HEK293T (cell line): ENCODE measurements at regions not wholly inside any gene's neighbourhood (a gene's known extent, or its start where the extent isn't known, plus 50 kb on each side); places are given as distances from the start of the nearest gene placed in this dataset.

Source experiments
- CTCF ChIA-PET: fragments of 350-600 bp; formaldehyde crosslinking; extraction: SDS; loops from one replicate; lab custom pipeline; 2021; ENCODE audit warnings: antibody characterized with exemption, inconsistent platforms; lab: Yijun Ruan, JAX
- POLR2A ChIA-PET: fragments of 350-600 bp; formaldehyde crosslinking; extraction: SDS; loops from one replicate; lab custom pipeline; 2020; ENCODE audit warnings: antibody characterized with exemption, inconsistent platforms; lab: Yijun Ruan, JAX
- DNase-seq: peaks from one replicate; pipeline ENCODE4 v3.0.0; 2012; ENCODE audit warnings: mixed read lengths; ENCODE audit errors: extremely low spot score
- ARNT ChIP-seq: fragments of 450-650 bp; IDR thresholded peaks from 2 replicates; pipeline ENCODE4 v1.6.1; 2017; ENCODE audit warnings: mild to moderate bottlenecking
- BHLHE40 ChIP-seq: fragments of 450-650 bp; IDR thresholded peaks from 2 replicates; pipeline ENCODE4 v1.6.1; 2016; ENCODE audit warnings: mild to moderate bottlenecking, moderate library complexity, borderline replicate concordance
- CTBP1 ChIP-seq: fragments of 450-650 bp; IDR thresholded peaks from 2 replicates; pipeline ENCODE4 v1.6.1; 2016; ENCODE audit warnings: borderline replicate concordance
- ELF4 ChIP-seq: fragments of 450-650 bp; IDR thresholded peaks from 2 replicates; pipeline ENCODE4 v1.6.1; 2017; ENCODE audit warnings: antibody characterized with exemption
- FOXA1 ChIP-seq: fragments of 450-650 bp; IDR thresholded peaks from 2 replicates; pipeline ENCODE4 v1.6.1; 2016; ENCODE audit warnings: mild to moderate bottlenecking
- FOXK2 ChIP-seq: fragments of 450-650 bp; IDR thresholded peaks from 2 replicates; pipeline ENCODE4 v1.6.1; 2016; ENCODE audit warnings: mild to moderate bottlenecking
- FOXM1 ChIP-seq: fragments of 450-650 bp; IDR thresholded peaks from 2 replicates; pipeline ENCODE4 v1.6.1; 2017; ENCODE audit warnings: mild to moderate bottlenecking, borderline replicate concordance
- HDGF ChIP-seq: fragments of 450-650 bp; IDR thresholded peaks from 2 replicates; pipeline ENCODE4 v1.6.1; 2017; ENCODE audit warnings: antibody characterized with exemption, borderline replicate concordance
- L3MBTL2 ChIP-seq: fragments of 450-650 bp; conservative IDR thresholded peaks from 2 replicates; pipeline ENCODE4 v1.6.1; 2016; ENCODE audit warnings: mild to moderate bottlenecking
- LEF1 ChIP-seq: fragments of 450-650 bp; IDR thresholded peaks from 2 replicates; pipeline ENCODE4 v1.6.1; 2017; ENCODE audit warnings: mild to moderate bottlenecking, borderline replicate concordance
- NFRKB ChIP-seq: fragments of 450-650 bp; IDR thresholded peaks from 2 replicates; pipeline ENCODE4 v1.6.1; 2016; ENCODE audit warnings: mild to moderate bottlenecking, moderate library complexity
- SP1 ChIP-seq: fragments of 450-650 bp; IDR thresholded peaks from 2 replicates; pipeline ENCODE4 v1.6.1; 2017
- SUZ12 ChIP-seq: fragments of 450-650 bp; IDR thresholded peaks from 2 replicates; pipeline ENCODE4 v1.6.1; 2016; ENCODE audit warnings: mild to moderate bottlenecking
- TARDBP ChIP-seq: fragments of 450-650 bp; IDR thresholded peaks from 2 replicates; pipeline ENCODE4 v1.6.1; 2016
- ZNF384 ChIP-seq: fragments of 450-650 bp; IDR thresholded peaks from 2 replicates; pipeline ENCODE4 v1.6.1; 2016
- TF ChIP-seq, protein P1 (sequence below): fragments of 450-650 bp; IDR thresholded peaks from 2 replicates; pipeline ENCODE4 v1.6.1; 2016

DNA sequence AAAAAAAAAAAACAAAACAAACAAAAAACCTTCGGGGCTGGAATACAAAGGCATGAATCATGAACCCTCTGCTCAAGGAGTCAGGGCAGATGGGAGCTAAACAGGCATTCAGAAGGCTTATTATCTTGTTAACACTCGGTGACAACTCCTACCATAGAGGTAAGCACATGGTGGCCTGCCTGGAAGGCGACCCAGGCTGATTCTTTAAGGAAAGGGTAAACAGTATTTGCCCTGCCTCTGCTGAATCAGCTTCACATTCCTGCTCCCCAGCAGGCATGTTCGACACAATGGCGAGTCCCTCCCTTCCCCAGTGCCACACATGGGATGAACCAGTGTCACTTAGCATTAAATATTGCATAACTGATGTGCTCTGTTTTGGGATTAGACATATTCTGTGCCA lies 191.9 kb downstream of the ARL4C start:
- ChIA-PET POLR2A (no interaction called here), CTCF (interaction anchor here (1.4 kb wide), 1 partner anchor 16 kb away, joined by 7 read pairs; no protein-coding TSS in a partner anchor)
- TF ChIP-seq, protein P1, sequence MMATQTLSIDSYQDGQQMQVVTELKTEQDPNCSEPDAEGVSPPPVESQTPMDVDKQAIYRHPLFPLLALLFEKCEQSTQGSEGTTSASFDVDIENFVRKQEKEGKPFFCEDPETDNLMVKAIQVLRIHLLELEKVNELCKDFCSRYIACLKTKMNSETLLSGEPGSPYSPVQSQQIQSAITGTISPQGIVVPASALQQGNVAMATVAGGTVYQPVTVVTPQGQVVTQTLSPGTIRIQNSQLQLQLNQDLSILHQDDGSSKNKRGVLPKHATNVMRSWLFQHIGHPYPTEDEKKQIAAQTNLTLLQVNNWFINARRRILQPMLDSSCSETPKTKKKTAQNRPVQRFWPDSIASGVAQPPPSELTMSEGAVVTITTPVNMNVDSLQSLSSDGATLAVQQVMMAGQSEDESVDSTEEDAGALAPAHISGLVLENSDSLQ: no peak
- no peak for TF ChIP-seq ELF4
- no peak for DNase-seq

GRCh38 chr2:234302664-234302991 lies 194.3 kb downstream of the ARL4C start:
- ChIA-PET POLR2A (no interaction called here), CTCF (no interaction called here)
- DNase-seq: no peak
- TF ChIP-seq L3MBTL2: no peak
- TF ChIP-seq FOXK2: no peak
- no peak for TF ChIP-seq NFRKB
- no peak for TF ChIP-seq SP1
- TF ChIP-seq LEF1: no peak
- TF ChIP-seq FOXM1: no peak
- TF ChIP-seq CTBP1: no peak

- DNase-seq: no peak
- TF ChIP-seq FOXK2 (no peak), HDGF (no peak), ELF4 (no peak), SUZ12 (no peak), NFRKB (no peak), FOXM1 (no peak), TARDBP (no peak), FOXA1 (no peak), ZNF384 (no peak), ARNT (no peak), LEF1 (no peak), BHLHE40 (no peak), SP1 (no peak), L3MBTL2 (no peak), CTBP1 (no peak)
- TF ChIP-seq, protein P1: no peak
- ChIA-PET CTCF (no interaction called here), POLR2A (no interaction called here)
These were observed 195.7 kb downstream of the ARL4C start for GRCh38 chr2:234300932-234301823.

- ChIA-PET CTCF (interaction anchor here (1.3 kb wide), 1 partner anchor 11 kb away, joined by 8 read pairs; no protein-coding TSS in a partner anchor), POLR2A (no interaction called here)
- no peak for TF ChIP-seq SUZ12
- no peak for DNase-seq
These were observed 196.4 kb downstream of the ARL4C start for GRCh38 chr2:234300391-234300925.

DNA sequence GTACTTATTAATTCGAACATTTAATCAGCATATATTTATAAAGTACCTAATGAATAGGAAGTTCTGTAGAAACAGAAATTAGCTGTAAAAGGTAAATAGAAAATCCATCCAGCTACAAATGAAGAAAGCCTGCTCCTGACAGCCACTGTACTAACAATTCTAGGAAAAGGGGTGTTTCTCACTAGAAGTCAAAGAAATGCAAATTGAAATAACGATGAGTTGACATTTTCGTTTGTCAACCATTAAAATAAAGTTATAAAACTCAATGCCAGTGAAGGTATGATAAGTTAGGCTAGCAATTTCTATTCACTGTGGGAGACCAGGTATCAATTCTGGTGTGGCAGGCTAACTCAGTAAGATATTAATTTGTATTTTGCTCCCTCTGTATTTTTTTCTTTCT lies 198.0 kb downstream of the ARL4C start:
- POLR2A ChIA-PET: no interaction called here
- DNase-seq: no peak
- TF ChIP-seq FOXM1: no peak
- TF ChIP-seq CTBP1: no peak
- TF ChIP-seq ZNF384: no peak
- TF ChIP-seq LEF1: no peak
- CTCF ChIA-PET: interaction anchor here (0.8 kb wide), 1 partner anchor 35 kb away, joined by 3 read pairs; no protein-coding TSS in a partner anchor

DNA sequence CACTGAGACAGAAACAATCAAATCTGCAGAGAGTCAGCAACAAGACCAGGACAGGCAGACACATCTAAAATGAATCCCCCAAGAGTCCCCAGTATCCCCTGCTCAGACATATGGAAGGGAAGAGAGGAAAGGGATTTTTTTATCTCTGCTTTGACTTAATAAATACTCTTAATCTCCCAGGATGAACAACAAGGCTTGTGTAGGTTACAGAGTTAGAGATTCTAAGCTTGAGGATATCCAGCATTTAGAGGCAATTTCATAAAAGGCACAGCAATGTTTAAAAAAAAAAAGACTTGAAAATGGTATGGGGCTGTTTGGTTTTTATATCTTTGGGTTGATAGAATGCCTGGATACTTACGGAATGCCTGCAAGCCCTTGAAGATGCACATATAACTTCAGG lies 199.9 kb downstream of the ARL4C start:
- ChIA-PET CTCF (no interaction called here), POLR2A (no interaction called here)
- no peak for TF ChIP-seq L3MBTL2
- TF ChIP-seq HDGF: no peak
- TF ChIP-seq FOXK2: no peak
- TF ChIP-seq BHLHE40: no peak
- TF ChIP-seq LEF1: no peak
- TF ChIP-seq ARNT: no peak
- no peak for TF ChIP-seq SP1
- TF ChIP-seq FOXM1: no peak
- no peak for TF ChIP-seq TARDBP
- TF ChIP-seq ELF4: no peak
- no peak for TF ChIP-seq CTBP1
- no peak for TF ChIP-seq SUZ12
- DNase-seq: no peak

DNA sequence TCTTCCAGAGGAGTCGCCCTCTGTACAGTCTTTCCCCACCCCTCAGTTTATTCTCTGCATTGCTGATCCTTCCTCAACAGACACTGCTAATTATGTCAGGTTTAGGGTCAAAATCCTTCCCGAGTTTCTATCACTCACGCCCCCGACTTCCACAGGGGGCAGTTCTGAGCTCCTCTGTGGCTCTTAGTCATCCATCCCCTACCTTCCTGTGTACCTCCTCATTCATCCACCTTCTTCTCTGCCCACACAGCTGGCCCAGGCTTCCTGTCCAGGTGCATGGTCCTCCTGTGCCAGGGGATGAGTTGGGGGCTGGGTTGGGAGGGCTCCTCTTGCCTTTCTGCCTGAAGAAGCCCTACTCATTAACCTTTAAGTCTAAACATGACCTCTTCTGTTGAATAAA lies 202.9 kb downstream of the ARL4C start:
- TF ChIP-seq ZNF384 (no peak), LEF1 (no peak), TARDBP (no peak), BHLHE40 (no peak), SUZ12 (no peak)
- ChIA-PET POLR2A (no interaction called here), CTCF (interaction anchor here (0.6 to 0.7 kb wide), 3 partner anchors 119 to 208 kb away, joined by 3 to 7 read pairs (median 5); no protein-coding TSS in a partner anchor)
- no peak for DNase-seq
